GM19397 (cell line): ENCODE measurements at regions not wholly inside any gene's neighbourhood (a gene's known extent, or its start where the extent isn't known, plus 50 kb on each side); places are given as distances from the start of the nearest gene placed in this dataset.
"Not testable (repeated sequence)": the region's sequence is repeated elsewhere in the genome, so short reads cannot be mapped to it uniquely, and the experiment has no call there.

Source experiments
- ATAC-seq: cut with Tn5 transposase; IDR thresholded peaks from one replicate; pipeline ENCODE4 v1.9.1; 2021; ENCODE audit warnings: mild to moderate bottlenecking, moderate library complexity; ENCODE audit not compliant: unreplicated experiment

DNA sequence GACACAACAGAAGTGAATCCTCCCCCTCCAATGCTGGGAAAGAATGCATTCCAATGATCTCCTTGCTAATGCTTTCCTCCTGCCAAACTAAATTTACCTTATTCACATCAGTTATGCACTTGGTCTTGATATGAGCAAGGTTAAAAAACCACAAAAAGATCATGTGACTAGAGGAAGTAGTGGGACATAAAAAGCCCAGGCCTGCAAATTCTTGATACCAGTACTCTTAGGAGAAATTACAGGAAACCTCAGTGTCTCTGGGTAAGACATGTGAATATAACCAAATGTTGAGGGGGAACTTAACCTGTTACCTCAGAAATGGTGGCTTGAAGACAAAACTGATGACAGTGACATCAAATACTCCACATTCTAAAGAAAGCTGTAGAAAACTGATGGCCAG lies 427.1 kb downstream of the RPS29 start:
- ATAC-seq = no peak

GRCh38 chr14:49139593-49139992 lies 446.6 kb downstream of the RPS29 start:
- no peak for ATAC-seq

- ATAC-seq = no peak
These were observed 451.2 kb downstream of the RPS29 start for GRCh38 chr14:49134940-49135339.

DNA sequence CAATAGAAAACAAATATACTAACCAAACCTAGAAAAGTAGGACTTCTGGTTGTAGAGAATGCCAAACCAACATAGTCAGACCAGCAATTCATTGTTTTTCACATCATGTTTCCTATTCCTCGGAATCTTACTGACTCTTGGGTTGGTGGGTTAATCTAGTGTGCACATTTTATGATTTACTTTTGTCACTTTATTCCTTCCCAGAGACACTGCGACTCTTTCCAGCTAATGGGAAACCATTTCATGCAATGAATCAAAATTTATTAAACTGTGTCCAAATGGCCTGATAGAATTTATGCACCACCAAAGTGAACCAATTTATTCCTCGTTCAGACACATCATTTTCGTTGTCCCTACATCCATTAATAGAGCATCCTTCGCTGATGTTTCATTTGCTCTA lies 464.9 kb downstream of the RPS29 start:
- no peak for ATAC-seq

GRCh38 chr14:49114161-49114893 lies 471.9 kb downstream of the RPS29 start:
- no peak for ATAC-seq

GRCh38 chr14:49106741-49107667 lies 479.2 kb downstream of the RPS29 start:
- no peak for ATAC-seq

DNA sequence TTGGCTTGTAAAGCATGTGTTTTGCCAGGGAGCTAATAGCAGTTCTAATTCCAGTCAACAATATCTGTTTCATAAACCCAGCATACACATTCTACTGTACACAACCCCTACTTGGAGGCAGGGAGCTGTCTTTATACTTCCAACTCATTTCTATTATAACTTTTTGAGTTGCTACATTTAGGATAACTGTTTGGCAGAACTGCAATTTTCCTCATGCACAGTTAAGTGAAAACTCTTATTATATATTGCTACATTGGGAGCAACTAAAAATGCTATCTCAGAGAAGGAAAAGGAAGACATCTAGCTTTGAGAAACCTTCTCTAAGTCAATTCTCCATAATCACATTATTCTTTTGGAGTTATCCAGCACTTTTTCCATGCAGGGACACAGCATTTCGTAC lies 480.2 kb downstream of the RPS29 start:
- no peak for ATAC-seq

GRCh38 chr14:49105512-49105911 lies 480.7 kb downstream of the RPS29 start:
- no peak for ATAC-seq

DNA sequence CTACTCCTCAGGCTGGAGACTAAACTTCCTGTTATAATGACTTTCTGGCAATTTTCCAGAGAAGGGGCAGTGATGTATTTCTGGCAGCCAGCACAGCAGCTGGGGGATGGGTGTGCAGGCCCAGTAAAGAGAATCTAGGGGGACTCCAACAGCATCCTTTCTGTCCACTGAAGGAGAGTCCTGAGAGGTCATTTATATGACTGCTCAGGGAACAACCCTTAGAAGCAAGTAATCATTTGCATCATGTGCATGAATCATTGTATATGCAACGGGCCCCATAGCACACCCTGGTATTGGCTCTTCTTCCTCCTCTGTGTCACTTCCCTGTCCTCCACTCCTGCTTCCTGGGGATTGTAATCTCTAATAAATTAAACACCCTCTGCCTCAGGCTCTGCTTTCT lies 493.8 kb downstream of the RPS29 start:
- ATAC-seq = no peak

- ATAC-seq = no peak
These were observed 497.1 kb downstream of the RPS29 start for GRCh38 chr14:49089107-49089506.

DNA sequence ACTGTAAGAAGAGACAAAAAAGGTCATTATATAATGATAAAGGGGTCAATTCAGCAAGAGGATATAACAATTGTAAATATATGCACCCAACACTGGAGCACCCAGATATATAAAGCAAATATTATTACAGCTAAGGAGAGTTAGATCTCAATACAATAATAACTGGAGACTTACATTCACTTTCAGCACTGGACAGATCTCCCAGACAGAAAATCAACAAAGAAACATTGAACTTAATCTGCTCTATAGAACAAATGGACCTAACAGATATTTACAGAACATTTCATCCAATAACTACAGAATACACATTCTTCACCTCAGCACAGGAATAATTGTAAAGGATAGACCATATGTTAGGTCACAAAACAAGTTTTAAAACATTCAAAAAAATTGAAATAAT lies 512.9 kb downstream of the RPS29 start:
- not testable (repeated sequence) for ATAC-seq

GRCh38 chr14:49058511-49058910 lies 527.7 kb downstream of the RPS29 start:
- ATAC-seq = no peak

- ATAC-seq = no peak
These were observed 528.2 kb downstream of the RPS29 start for GRCh38 chr14:49057838-49058510.

DNA sequence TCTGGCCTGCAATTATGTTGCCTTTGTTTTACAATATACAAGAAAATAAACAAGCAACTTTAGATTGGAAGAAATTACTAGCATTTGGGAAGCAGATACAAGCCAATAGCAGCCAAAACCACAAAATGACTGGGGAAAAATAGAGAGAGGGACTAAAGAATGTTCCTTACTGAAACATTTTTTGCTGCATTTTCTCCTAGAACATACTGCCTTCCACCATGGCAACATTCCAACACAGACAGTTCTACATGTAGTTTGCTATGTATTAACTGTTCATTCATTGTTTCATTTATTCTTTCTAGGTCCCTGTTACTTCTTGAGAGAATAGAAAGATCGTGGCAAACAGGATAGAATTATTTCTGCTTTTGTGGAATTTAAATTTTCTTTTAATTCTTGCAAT lies 530.2 kb downstream of the RPS29 start:
- ATAC-seq = no peak

DNA sequence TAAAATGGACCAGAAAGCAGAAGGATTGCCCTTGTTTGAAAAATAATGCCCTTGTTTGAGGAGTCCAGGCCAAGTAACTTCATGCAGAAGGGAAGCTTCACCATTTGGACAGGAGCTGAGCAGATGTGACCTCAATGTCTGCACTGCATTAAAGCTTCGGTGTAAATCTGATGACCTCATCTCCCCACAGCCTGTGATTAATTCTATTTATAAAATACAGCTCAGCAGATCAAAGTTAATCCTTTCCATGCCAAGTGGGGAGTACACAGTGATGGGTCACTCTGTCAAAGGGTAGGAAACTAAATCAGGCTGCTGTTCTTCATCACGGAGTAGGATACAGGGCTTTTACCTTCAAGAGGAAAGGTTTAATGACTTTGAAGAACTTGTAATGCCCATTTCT lies 533.7 kb downstream of the RPS29 start:
- no peak for ATAC-seq

- ATAC-seq = no peak
These were observed 534.7 kb downstream of the RPS29 start for GRCh38 chr14:49051328-49052060.

DNA sequence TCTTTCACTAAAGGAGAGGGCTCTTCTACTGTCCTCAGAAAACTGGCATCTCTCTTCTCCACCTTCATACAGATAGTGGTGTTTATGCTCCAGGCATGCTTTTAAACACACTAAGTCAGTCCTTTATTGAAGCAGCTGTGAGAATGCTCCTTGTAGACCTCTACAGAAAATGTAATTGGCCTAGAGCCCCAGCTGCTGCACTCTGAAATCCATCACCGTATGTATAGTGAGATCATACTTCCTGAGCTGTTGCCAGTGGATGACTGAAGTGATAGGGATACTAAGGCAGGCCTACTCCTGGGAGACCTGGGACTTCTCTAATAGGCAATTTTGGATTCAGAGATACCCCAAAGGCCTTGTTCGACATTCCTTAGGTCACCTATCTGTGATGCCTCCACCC lies 535.4 kb downstream of the RPS29 start:
- no peak for ATAC-seq

GRCh38 chr14:49049711-49050110 lies 536.5 kb downstream of the RPS29 start:
- no peak for ATAC-seq

- ATAC-seq = no peak
These were observed 541.2 kb downstream of the RPS29 start for GRCh38 chr14:49044981-49045380.

GRCh38 chr14:49036984-49037516 lies 549.1 kb downstream of the RPS29 start:
- no peak for ATAC-seq

DNA sequence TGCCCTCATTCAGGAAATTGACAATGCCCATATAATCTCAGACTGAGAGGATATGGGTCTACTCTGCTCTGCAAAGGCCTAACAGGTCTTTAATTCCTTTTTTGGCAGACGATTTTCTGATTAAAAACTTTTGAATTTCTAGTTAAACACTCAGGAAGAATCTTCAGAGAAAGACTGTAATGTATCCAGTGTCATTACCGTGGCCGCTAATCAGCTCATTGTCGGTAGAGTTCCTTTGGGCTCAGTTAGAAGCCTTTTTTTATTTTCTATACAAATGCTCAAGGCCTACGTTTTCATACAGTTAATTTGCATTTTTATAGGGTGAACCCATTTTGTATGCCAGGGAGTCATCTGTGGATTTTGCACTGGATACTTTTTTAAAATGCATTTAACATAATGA lies 549.9 kb downstream of the RPS29 start:
- no peak for ATAC-seq
